ENCODE measurements at regions not wholly inside any gene's neighbourhood (a gene's known extent, or its start where the extent isn't known, plus 50 kb on each side); places are given as distances from the start of the nearest gene placed in this dataset.

- no peak for DNase-seq (ENCODE audit: low read depth in 2 of 2)
Observed at GRCh38 chr20:16946097-16946496, 197.9 kb downstream of the OTOR start.

GRCh38 chr20:16947479-16947878 is 199.3 kb downstream of the OTOR start:
- no peak for DNase-seq (ENCODE audit: low read depth in 2 of 2)

GRCh38 chr20:16951876-16952275 is 203.7 kb downstream of the OTOR start:
- no peak for DNase-seq (ENCODE audit: low read depth in 2 of 2)

DNA sequence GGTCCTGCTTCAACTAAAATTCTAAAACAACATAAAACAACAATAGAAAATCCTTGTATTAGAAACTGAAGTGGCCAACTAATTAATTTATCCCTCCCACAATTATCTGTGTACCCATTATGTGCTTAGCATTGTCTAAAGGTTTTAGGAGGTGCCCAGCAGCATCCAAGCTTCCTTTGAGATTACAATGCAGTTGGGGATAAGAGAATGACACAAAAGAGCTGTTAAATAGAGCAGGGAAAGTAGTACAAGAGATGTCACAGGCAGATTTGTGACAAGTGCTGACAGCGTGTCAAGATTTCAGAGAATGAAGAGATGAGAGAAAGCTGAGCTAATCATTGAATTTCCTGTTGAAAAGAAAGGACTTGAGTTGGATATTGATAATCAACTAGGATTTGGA is 204.8 kb downstream of the OTOR start:
- DNase-seq (ENCODE audit: low read depth in 2 of 2), result no peak

DNA sequence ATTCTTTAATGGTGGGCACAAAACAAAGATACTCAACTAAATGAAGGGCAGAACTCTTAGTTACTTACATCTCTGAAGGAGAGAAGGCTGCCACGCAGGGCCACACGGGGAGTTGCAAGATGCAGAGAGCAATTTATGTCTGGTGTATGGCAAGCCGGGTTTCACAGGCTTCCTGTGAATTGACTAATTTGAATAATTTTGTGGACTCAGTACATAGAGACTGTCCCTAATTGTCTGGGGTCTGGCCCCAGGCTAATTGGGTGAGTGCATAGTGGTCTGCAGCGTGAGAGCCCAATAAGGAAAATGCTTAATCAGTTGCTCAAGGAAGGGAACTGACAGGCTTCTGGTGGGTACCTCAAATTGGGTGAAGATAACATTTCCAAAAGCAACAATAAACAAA is 205.7 kb downstream of the OTOR start:
- DNase-seq (ENCODE audit: low read depth in 2 of 2), result no peak

- no peak for DNase-seq (ENCODE audit: low read depth in 2 of 2)
Observed at GRCh38 chr20:16955462-16955861, 207.3 kb downstream of the OTOR start.

DNA sequence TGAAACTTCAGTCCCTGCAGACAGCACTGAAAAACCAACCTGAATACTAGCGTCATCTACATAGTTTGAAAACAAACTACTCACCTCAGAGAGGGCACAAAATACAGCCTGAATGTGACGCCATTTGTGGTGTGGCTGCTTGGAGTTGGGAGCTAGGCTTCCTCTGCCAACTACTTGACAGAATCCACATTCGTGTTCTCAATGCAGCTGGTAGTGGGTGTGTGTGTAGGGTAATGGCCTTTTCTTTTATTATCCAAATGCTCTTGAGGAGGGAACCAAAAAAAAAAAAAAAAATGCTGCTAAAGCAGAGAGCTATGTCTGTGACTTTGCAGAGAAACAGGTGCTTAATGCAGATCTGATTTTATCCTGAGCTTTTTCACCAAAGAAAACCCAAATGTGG is 207.8 kb downstream of the OTOR start:
- DNase-seq (ENCODE audit: low read depth in 2 of 2), result no peak

- no peak for DNase-seq (ENCODE audit: low read depth in 2 of 2)
Observed at GRCh38 chr20:16965401-16965800, 217.2 kb downstream of the OTOR start.

GRCh38 chr20:16966276-16966880 is 218.2 kb downstream of the OTOR start:
- DNase-seq (ENCODE audit: low read depth in 2 of 2), result no peak

GRCh38 chr20:16968099-16968498 is 219.9 kb downstream of the OTOR start:
- no peak for DNase-seq (ENCODE audit: low read depth in 2 of 2)

- no peak for DNase-seq (ENCODE audit: low read depth in 2 of 2)
Observed at GRCh38 chr20:16970776-16971175, 222.6 kb downstream of the OTOR start.

DNA sequence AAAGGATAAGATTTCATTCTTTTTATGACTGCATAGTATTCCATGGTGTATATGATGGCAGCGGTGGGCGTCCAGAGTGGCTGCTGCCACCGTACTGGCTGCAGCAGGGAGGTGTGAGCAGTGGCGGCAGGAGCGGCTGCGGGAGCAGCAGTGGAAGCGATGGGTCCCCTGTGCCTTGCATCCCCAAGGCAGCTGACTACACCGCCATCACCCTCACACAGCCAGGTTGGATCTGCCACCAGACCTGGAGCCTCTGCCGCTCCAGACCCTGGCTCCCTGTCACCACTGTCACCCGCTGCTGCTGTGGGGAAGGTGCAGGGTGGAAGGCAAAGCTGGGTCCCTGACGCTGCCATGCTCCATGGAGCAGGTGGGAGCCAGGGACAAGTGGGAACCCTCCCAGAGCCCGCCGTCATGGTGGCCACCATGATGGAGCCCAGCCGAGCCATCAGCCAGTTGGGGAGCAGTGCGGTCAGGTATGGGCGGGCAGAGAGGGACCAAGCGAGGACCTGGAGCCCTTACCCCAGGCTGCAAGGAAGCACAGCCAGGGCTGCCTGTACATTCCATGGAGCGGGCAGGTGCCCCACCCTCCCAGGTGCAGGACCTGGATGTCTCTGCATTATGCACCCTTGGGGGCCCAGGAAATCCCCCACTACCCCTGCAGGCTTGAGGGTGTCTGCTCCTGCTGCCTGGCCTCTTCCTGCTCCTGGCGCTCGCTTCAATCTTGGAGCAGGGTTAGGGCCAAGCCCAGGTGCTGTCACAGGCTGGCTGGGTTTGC is 226.1 kb downstream of the OTOR start:
- DNase-seq (ENCODE audit: low read depth in 2 of 2), result no peak

DNA sequence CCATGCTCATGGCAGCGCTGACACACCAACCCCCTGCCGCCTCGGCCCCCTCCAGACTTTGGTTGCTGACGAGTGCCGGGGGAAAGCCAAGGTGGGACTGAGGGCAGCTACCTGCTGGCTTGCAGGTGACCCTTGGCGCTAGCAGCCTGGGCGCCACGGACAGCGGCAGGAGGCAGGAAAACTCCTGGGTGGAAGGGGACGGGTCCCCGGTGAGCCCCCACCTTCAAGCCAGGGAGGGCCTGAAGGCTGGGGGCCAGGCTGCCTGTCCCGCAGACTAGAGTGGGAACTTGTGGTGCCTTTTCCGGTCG is 226.7 kb downstream of the OTOR start:
- no peak for DNase-seq (ENCODE audit: low read depth in 2 of 2)

GRCh38 chr20:16975682-16976081 is 227.5 kb downstream of the OTOR start:
- DNase-seq (ENCODE audit: low read depth in 2 of 2), result no peak

- DNase-seq (ENCODE audit: low read depth in 2 of 2), result no peak
Observed at GRCh38 chr20:16978497-16978896, 230.3 kb downstream of the OTOR start.

- DNase-seq (ENCODE audit: low read depth in 2 of 2), result no peak
Observed at GRCh38 chr20:16982091-16982726, 234.1 kb downstream of the OTOR start.

- DNase-seq (ENCODE audit: low read depth in 2 of 2), result no peak
Observed at GRCh38 chr20:16984481-16984880, 236.3 kb downstream of the OTOR start.

DNA sequence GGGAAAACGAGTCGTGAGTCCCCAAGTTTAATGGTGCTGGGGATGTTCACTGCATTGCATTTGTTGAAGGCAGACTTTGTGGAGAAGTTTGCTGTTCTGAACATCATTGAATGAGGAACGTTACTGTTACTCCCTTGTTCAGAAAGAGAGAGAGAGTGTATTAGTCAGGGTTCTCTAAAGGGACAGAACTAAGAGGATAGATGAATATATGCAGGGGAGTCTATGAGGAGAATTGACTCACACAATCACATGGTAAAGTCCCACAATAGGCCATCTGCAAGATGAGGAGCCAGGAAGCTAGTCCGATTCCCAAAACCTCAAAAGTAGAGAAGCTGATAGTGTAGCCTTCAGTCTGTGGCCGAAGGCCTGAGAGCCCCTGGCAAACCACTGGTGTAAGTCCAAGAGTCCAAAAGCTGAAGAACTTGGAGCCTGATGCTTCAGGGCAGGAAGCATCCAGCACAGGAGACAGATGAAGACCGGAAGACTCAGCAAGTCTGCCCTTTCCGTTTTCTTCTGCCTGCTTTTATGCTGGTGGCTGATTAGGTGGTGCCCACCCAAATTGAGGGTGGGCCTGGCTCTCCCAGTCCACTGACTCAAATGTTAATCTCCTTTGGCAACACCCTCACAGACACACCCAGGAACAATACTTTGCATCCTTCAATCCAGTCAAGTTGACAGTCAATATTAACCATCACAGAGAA is 223.5 kb upstream of the PCSK2 start:
- DNase-seq (ENCODE audit: low read depth in 2 of 2), result no peak

DNA sequence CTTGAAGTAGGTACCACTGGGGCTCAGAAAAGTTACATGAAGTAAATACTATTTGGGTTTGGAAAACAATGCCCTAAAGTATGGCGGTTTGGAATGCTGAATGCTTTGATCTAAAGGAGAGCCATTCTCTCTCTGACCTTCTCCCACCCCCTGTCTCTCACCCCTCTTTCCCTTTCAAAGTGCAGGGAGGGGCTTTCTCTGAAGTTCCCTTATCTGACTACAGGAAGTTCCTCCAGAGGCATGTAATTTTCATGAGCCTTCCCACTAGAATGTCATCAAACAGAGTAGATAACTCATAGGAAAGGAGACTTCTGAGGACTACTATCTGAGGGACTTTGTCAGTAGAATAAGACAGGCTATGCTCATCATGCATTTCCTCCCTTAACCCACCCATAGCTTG is 216.7 kb upstream of the PCSK2 start:
- no peak for DNase-seq (ENCODE audit: low read depth in 2 of 2)

DNA sequence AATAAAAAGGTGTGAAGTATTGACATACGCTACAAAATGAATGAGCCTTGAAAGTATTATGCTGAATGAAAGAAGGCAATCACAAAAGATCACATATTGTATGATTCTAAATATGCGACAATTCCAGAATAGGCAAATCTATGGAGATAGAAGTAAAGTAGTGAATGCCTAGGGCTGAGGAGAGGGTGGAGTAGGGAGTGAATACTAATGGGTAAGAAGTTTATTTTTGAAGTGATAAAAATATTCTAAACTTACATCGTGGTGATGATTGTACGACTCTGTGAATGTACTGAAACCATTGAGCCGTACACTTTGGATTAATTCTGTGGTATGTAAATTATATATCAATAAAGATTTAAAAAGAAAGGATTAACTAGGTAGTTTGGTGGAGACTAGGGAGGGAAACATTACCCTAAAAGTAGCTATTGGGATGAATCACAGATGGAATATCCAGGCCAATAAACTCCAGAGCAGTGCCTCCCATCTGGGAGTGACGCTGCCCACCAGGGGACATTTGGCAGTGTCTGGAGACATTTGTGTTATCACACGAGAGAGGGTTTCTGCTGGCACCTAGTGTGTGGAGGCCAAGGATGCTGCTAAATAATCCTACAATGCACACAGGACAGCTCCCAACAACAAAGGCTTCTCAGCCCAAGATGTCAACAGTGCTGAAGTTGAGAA is 214.2 kb upstream of the PCSK2 start:
- no peak for DNase-seq (ENCODE audit: low read depth in 2 of 2)

GRCh38 chr20:17014217-17014616 is 212.6 kb upstream of the PCSK2 start:
- DNase-seq (ENCODE audit: low read depth in 2 of 2), result no peak

- no peak for DNase-seq (ENCODE audit: low read depth in 2 of 2)
Observed at GRCh38 chr20:17014756-17015366, 212.0 kb upstream of the PCSK2 start.
